PC-3 (cell line): ENCODE measurements at regions not wholly inside any gene's neighbourhood (a gene's known extent, or its start where the extent isn't known, plus 50 kb on each side); places are given as distances from the start of the nearest gene placed in this dataset.
A peak's percentile ranks its signal among the peaks of the same experiment; 100 is the strongest.

Experiments
- ATAC-seq: fragments of 200-7000 bp; cut with Tn5 transposase; 2 replicates; pipeline ENCODE4 v1.9.1; 2020; ENCODE audit warnings: mild to moderate bottlenecking, moderate library complexity
- BruUV-seq: library from RNA; stranded (reverse); fragments of 400-500 nt; replicated peaks from 2 replicates; lab custom pipeline; 2021; lab: Mats Ljungman, UMichigan
- CTCF ChIA-PET: fragments of 300-600 bp; sonication (Branson Sonifier 250); formaldehyde crosslinking; loops from one replicate; lab custom pipeline; 2022; ENCODE audit warnings: antibody characterized with exemption; lab: Charles Lee
- POLR2A ChIA-PET: fragments of 300-600 bp; sonication (Branson Sonifier 250); formaldehyde crosslinking; loops from one replicate; lab custom pipeline; 2022; ENCODE audit warnings: antibody characterized with exemption; ENCODE audit not compliant: unreplicated experiment; lab: Charles Lee
- DNase-seq: peaks from one replicate; pipeline ENCODE4 v3.0.0-alpha.2; 2015
- H2AFZ ChIP-seq: fragments of 300-600 bp; sonication (generic); 2 replicates; pipeline ENCODE4 v1.6.0; 2016; ENCODE audit warnings: antibody characterized with exemption, low read length
- H3F3A ChIP-seq: fragments of 300-600 bp; sonication (generic); one replicate; pipeline ENCODE4 v1.6.0; 2017; ENCODE audit warnings: antibody characterized with exemption, low read length, control low read depth, mild to moderate bottlenecking; ENCODE audit not compliant: unreplicated experiment
- H3K27ac ChIP-seq: fragments of 300-600 bp; sonication (generic); 2 replicates; pipeline ENCODE4 v1.5.1; 2016; ENCODE audit warnings: mild to moderate bottlenecking, low read length
- H3K27me3 ChIP-seq: fragments of 300-600 bp; sonication (generic); 2 replicates; pipeline ENCODE4 v1.6.1; 2016; ENCODE audit warnings: low read length, mixed read lengths
- H3K36me3 ChIP-seq: fragments of 300-600 bp; sonication (generic); 2 replicates; pipeline ENCODE4 v1.6.1; 2016; ENCODE audit warnings: low read depth, mixed run types, low read length, mixed read lengths
- H3K4me1 ChIP-seq: fragments of 300-600 bp; sonication (generic); 2 replicates; pipeline ENCODE4 v1.5.1; 2016; ENCODE audit warnings: low read length; ENCODE audit not compliant: insufficient read depth
- H3K4me2 ChIP-seq: fragments of 300-600 bp; sonication (generic); 2 replicates; pipeline ENCODE4 v1.6.0; 2016; ENCODE audit warnings: low read length
- H3K4me3 ChIP-seq: fragments of 300-600 bp; sonication (generic); 2 replicates; pipeline ENCODE4 v1.5.1; 2016; ENCODE audit warnings: mild to moderate bottlenecking, low read length, mixed read lengths
- H3K79me2 ChIP-seq: fragments of 300-600 bp; sonication (generic); 2 replicates; pipeline ENCODE4 v1.6.1; 2017; ENCODE audit warnings: low read length, mixed read lengths
- H3K9ac ChIP-seq: fragments of 300-600 bp; sonication (generic); 2 replicates; pipeline ENCODE4 v1.6.0; 2016; ENCODE audit warnings: mild to moderate bottlenecking, low read length
- H3K9me2 ChIP-seq: fragments of 300-600 bp; sonication (generic); replicated peaks from 2 replicates; pipeline ENCODE4 v1.6.1; 2016; ENCODE audit warnings: mixed run types, low read length, mixed read lengths
- H3K9me3 ChIP-seq: fragments of 300-600 bp; sonication (generic); 2 replicates; pipeline ENCODE4 v1.6.1; 2016; ENCODE audit warnings: low read length, mixed read lengths
- H4K20me1 ChIP-seq: fragments of 300-600 bp; sonication (generic); 2 replicates; pipeline ENCODE4 v1.6.1; 2016; ENCODE audit warnings: low read length, mixed read lengths
- CTCF ChIP-seq: fragments of 300-600 bp; sonication (generic); conservative IDR thresholded peaks from 2 replicates; pipeline ENCODE4 v1.5.1; 2017; ENCODE audit warnings: antibody characterized with exemption, low read depth, mild to moderate bottlenecking, low read length
- EZH2 ChIP-seq: fragments of 300-600 bp; sonication (generic); IDR thresholded peaks from one replicate; pipeline ENCODE4 v1.6.1; 2017; ENCODE audit warnings: antibody characterized with exemption, mild to moderate bottlenecking, low read length; ENCODE audit not compliant: unreplicated experiment
- EZH2phosphoT487 ChIP-seq: fragments of 300-600 bp; sonication (generic); IDR thresholded peaks from 2 replicates; pipeline ENCODE4 v1.6.1; 2018; ENCODE audit warnings: mild to moderate bottlenecking, antibody characterized with exemption, low read length, borderline replicate concordance
- intact Hi-C: fragments of 100-400 bp; cut with micrococcal nuclease; formaldehyde crosslinking; loops from 2 replicates; pipeline ENCODE4 v1.9.0; 2023

GRCh38 chr4:97491856-97492255 is 651.4 kb downstream of the STPG2 start:
- Histone ChIP-seq H3K9ac (no peak overlapping the region), H3K27me3 (no peaks in the 10 kb centered on the region), H3F3A (peaks cover 3% of the 10 kb centered on the region), H3K79me2 (no peaks in the 10 kb centered on the region), H3K9me3 (no peaks in the 10 kb centered on the region), H3K27ac (no peak overlapping the region), H3K4me3 (no peak overlapping the region), H3K4me2 (0 out of 2 replicates have a peak overlapping the region, but pooled peaks have one; percentile 29), H2AFZ (no peak overlapping the region), H4K20me1 (no peaks in the 10 kb centered on the region), H3K9me2 (no peaks in the 10 kb centered on the region), H3K4me1 (peaks cover 43% of the 10 kb centered on the region), H3K36me3 (no peaks in the 10 kb centered on the region)
- TF ChIP-seq EZH2phosphoT487 (no peak), CTCF (no peak)
- DNase-seq (peak; percentile 66), ATAC-seq (peak; percentile 57)
- BruUV-seq, result no TSS peak
- ChIA-PET CTCF (no interaction called here), POLR2A (no interaction called here)
- intact Hi-C loops, result loop anchor here (10.0 kb wide), 1 partner anchor 97 kb away; no protein-coding TSS in a partner anchor

GRCh38 chr4:97493815-97494518 is 649.3 kb downstream of the STPG2 start:
- Histone ChIP-seq H2AFZ (no peak overlapping the region), H3F3A (peaks cover 3% of the 10 kb centered on the region), H3K4me2 (peak overlapping the region; percentile 36), H3K9me2 (no peaks in the 10 kb centered on the region), H3K4me1 (peaks cover 62% of the 10 kb centered on the region), H3K27me3 (no peaks in the 10 kb centered on the region), H3K27ac (peak overlapping the region; percentile 78), H3K9ac (0 out of 2 replicates have a peak overlapping the region, but pooled peaks have one; percentile 20), H3K9me3 (no peaks in the 10 kb centered on the region), H3K79me2 (no peaks in the 10 kb centered on the region), H4K20me1 (no peaks in the 10 kb centered on the region), H3K36me3 (no peaks in the 10 kb centered on the region), H3K4me3 (no peak overlapping the region)
- CTCF ChIA-PET, result no interaction called here
- DNase-seq (peak; percentile 76), ATAC-seq (peak; percentile 67)
- no TSS peak for BruUV-seq
- POLR2A ChIA-PET, result interaction anchor here (0.6 kb wide), 1 partner anchor 1839 kb away, joined by 4 read pairs; no protein-coding TSS in a partner anchor
- intact Hi-C loops, result loop anchor here (10.0 kb wide), 1 partner anchor 99 kb away; no protein-coding TSS in a partner anchor
- TF ChIP-seq EZH2phosphoT487 (no peak), EZH2 (no peak), CTCF (no peak)
